ENCODE measurements at regions not wholly inside any gene's neighbourhood (a gene's known extent, or its start where the extent isn't known, plus 50 kb on each side); places are given as distances from the start of the nearest gene placed in this dataset.

- no peak overlapping the region for H3K4me3 ChIP-seq (ENCODE audit: low read depth, low read length)
- no peak for TF ChIP-seq CTCF (IDR thresholded peaks at IDR 0.05; ENCODE audit: borderline replicate concordance, insufficient read depth, low read depth, low read length)
Observed at GRCh38 chr21:17900281-17900989, 81.3 kb upstream of the C21orf91 start.

- TF ChIP-seq CTCF (IDR thresholded peaks at IDR 0.05; ENCODE audit: borderline replicate concordance, insufficient read depth, low read depth, low read length) = no peak
- no peak overlapping the region for H3K4me3 ChIP-seq (ENCODE audit: low read depth, low read length)
Observed at GRCh38 chr21:17889171-17889570, 70.0 kb upstream of the C21orf91 start.

- no peak overlapping the region for H3K4me3 ChIP-seq (ENCODE audit: low read depth, low read length)
- no peak for TF ChIP-seq CTCF (IDR thresholded peaks at IDR 0.05; ENCODE audit: borderline replicate concordance, insufficient read depth, low read depth, low read length)
Observed at GRCh38 chr21:17869115-17869514, 50.0 kb upstream of the C21orf91 start.

All from GM12875 (cell line).